ENCODE measurements at regions not wholly inside any gene's neighbourhood (a gene's known extent, or its start where the extent isn't known, plus 50 kb on each side); places are given as distances from the start of the nearest gene placed in this dataset.

GRCh38 chr10:29780639-29781038, 145.9 kb upstream of the SVIL start:
- TF ChIP-seq POLR2A (IDR thresholded peaks at IDR 0.05; ENCODE audit: low read depth, low read length) (no peak), POLR2AphosphoS5 (IDR thresholded peaks at IDR 0.05; ENCODE audit: low read depth, low read length) (no peak), SPI1 (IDR thresholded peaks at IDR 0.05; ENCODE audit: low read depth, low read length) (no peak), TAF1 (IDR thresholded peaks at IDR 0.05; ENCODE audit: low read depth, low read length) (no peak), PAX5 (IDR thresholded peaks at IDR 0.05; ENCODE audit: insufficient read depth, low read length, severe bottlenecking) (no peak)

Measured in GM12891 (cell line).